Left lung (tissue), 4 donors: ENCODE measurements at regions not wholly inside any gene's neighbourhood (a gene's known extent, or its start where the extent isn't known, plus 50 kb on each side); places are given as distances from the start of the nearest gene placed in this dataset.
"Not testable (repeated sequence)": the region's sequence is repeated elsewhere in the genome, so short reads cannot be mapped to it uniquely, and the experiment has no call there.

Experiments
- ATAC-seq: fragments of 200-7000 bp; cut with Tn5 transposase; one replicate; pipeline ENCODE4 v1.9.1; 2020; ENCODE audit warnings: moderate library complexity
- DNase-seq, 4 donors: peaks; one replicate each; pipeline ENCODE4 v3.0.0-alpha.2; 2013 to 2020
- H3K27ac ChIP-seq, 2 donors: fragments of 200-600 bp; sonication (generic) in 1 of 2; one replicate each; pipeline versions ENCODE4 v1.5.0 to v1.8.0; 2020 to 2021
- H3K27me3 ChIP-seq, 2 donors: fragments of 200-600 bp; sonication (generic) in 1 of 2; one replicate each; pipeline versions ENCODE4 v1.5.0 to v1.8.0; 2020 to 2021
- H3K36me3 ChIP-seq, 2 donors: fragments of 200-600 bp; sonication (generic) in 1 of 2; one replicate each; pipeline versions ENCODE4 v1.5.0 to v1.8.0; 2020 to 2021
- H3K4me1 ChIP-seq, 2 donors: fragments of 200-600 bp; one replicate each; pipeline ENCODE4 v1.8.0; 2021
- H3K4me3 ChIP-seq, 2 donors: fragments of 200-600 bp; sonication (generic) in 1 of 2; one replicate each; pipeline versions ENCODE4 v1.5.0 to v1.8.0; 2020 to 2021; ENCODE audit warnings: mild to moderate bottlenecking in 1 of 2
- H3K9me3 ChIP-seq, 2 donors: fragments of 200-600 bp; sonication (generic) in 1 of 2; one replicate each; pipeline versions ENCODE4 v1.5.0 to v1.8.0; 2020 to 2021
- CTCF ChIP-seq, 2 donors: fragments of 200-600 bp; sonication (generic) in 1 of 2; IDR thresholded peaks; one replicate each; pipeline versions ENCODE4 v1.5.0 to v1.8.0; 2021; ENCODE audit warnings: antibody characterized with exemption in 2 of 2
- intact Hi-C, 2 donors: fragments of 100-400 bp; cut with DNase I; formaldehyde crosslinking; loops; one replicate each; pipeline versions ENCODE4 v1.11.2 to v1.14.2; 2022
- donor health status: DM: no; HTN: yes; CAD: no.
- donor health status: DM: no; HTN: no; CAD: no.

- TF ChIP-seq CTCF (IDR thresholded peaks at IDR 0.05), result no peak
- peaks cover 0 to 24% of the 10 kb centered on the region in 2 donors for H3K4me1 ChIP-seq
- H3K36me3 ChIP-seq, result no peaks in the 10 kb centered on the region
- H3K27ac ChIP-seq, result peak overlapping the region in 1 of 2 donors; percentile 90
- H3K27me3 ChIP-seq, result no peaks in the 10 kb centered on the region
- no peak overlapping the region for H3K4me3 ChIP-seq
- peaks cover 0 to 6% of the 10 kb centered on the region in 2 donors for H3K9me3 ChIP-seq
- intact Hi-C loops, result no loop called here
- ATAC-seq (peak; percentile 67), DNase-seq (no peak)
Observed at GRCh38 chr9:78097541-78097940, 65.9 kb upstream of the GNAQ start.

- Histone ChIP-seq H3K27ac (no peak overlapping the region), H3K27me3 (no peaks in the 10 kb centered on the region), H3K36me3 (no peaks in the 10 kb centered on the region), H3K4me1 (peaks cover 0 to 6% of the 10 kb centered on the region in 2 donors), H3K4me3 (no peak overlapping the region), H3K9me3 (no peaks in the 10 kb centered on the region)
- TF ChIP-seq CTCF (IDR thresholded peaks at IDR 0.05), result no peak
- no peak for DNase-seq
- no peak for ATAC-seq
- intact Hi-C loops, result no loop called here
Observed at GRCh38 chr9:78091731-78092130, 60.1 kb upstream of the GNAQ start.

GRCh38 chr9:78089111-78089510, 57.5 kb upstream of the GNAQ start:
- Histone ChIP-seq H3K4me1 (no peaks in the 10 kb centered on the region), H3K9me3 (no peaks in the 10 kb centered on the region), H3K27me3 (no peaks in the 10 kb centered on the region), H3K4me3 (no peak overlapping the region), H3K27ac (no peak overlapping the region), H3K36me3 (no peaks in the 10 kb centered on the region)
- DNase-seq (no peak), ATAC-seq (no peak)
- intact Hi-C loops, result no loop called here
- no peak for TF ChIP-seq CTCF (IDR thresholded peaks at IDR 0.05)

- H3K4me1 ChIP-seq, ATAC-seq, H3K27me3 ChIP-seq, H3K27ac ChIP-seq, H3K9me3 ChIP-seq, H3K4me3 ChIP-seq, intact Hi-C loops, H3K36me3 ChIP-seq, DNase-seq: not testable (repeated sequence)
Observed at GRCh38 chr9:78088190-78088589, 56.6 kb upstream of the GNAQ start.
